PC-3 (cell line): ENCODE measurements at regions not wholly inside any gene's neighbourhood (a gene's known extent, or its start where the extent isn't known, plus 50 kb on each side); places are given as distances from the start of the nearest gene placed in this dataset.

ENCODE experiments used
- ATAC-seq: fragments of 200-7000 bp; cut with Tn5 transposase; 2 replicates; pipeline ENCODE4 v1.9.1; 2020; ENCODE audit warnings: mild to moderate bottlenecking, moderate library complexity
- BruUV-seq: library from RNA; stranded (reverse); fragments of 400-500 nt; replicated peaks from 2 replicates; lab custom pipeline; 2021; lab: Mats Ljungman, UMichigan
- CTCF ChIA-PET: fragments of 300-600 bp; sonication (Branson Sonifier 250); formaldehyde crosslinking; loops from one replicate; lab custom pipeline; 2022; ENCODE audit warnings: antibody characterized with exemption; lab: Charles Lee
- POLR2A ChIA-PET: fragments of 300-600 bp; sonication (Branson Sonifier 250); formaldehyde crosslinking; loops from one replicate; lab custom pipeline; 2022; ENCODE audit warnings: antibody characterized with exemption; ENCODE audit not compliant: unreplicated experiment; lab: Charles Lee
- DNase-seq: peaks from one replicate; pipeline ENCODE4 v3.0.0-alpha.2; 2015
- H2AFZ ChIP-seq: fragments of 300-600 bp; sonication (generic); 2 replicates; pipeline ENCODE4 v1.6.0; 2016; ENCODE audit warnings: antibody characterized with exemption, low read length
- H3F3A ChIP-seq: fragments of 300-600 bp; sonication (generic); one replicate; pipeline ENCODE4 v1.6.0; 2017; ENCODE audit warnings: antibody characterized with exemption, low read length, control low read depth, mild to moderate bottlenecking; ENCODE audit not compliant: unreplicated experiment
- H3K27ac ChIP-seq: fragments of 300-600 bp; sonication (generic); 2 replicates; pipeline ENCODE4 v1.5.1; 2016; ENCODE audit warnings: mild to moderate bottlenecking, low read length
- H3K27me3 ChIP-seq: fragments of 300-600 bp; sonication (generic); 2 replicates; pipeline ENCODE4 v1.6.1; 2016; ENCODE audit warnings: low read length, mixed read lengths
- H3K36me3 ChIP-seq: fragments of 300-600 bp; sonication (generic); 2 replicates; pipeline ENCODE4 v1.6.1; 2016; ENCODE audit warnings: low read depth, mixed run types, low read length, mixed read lengths
- H3K4me1 ChIP-seq: fragments of 300-600 bp; sonication (generic); 2 replicates; pipeline ENCODE4 v1.5.1; 2016; ENCODE audit warnings: low read length; ENCODE audit not compliant: insufficient read depth
- H3K4me2 ChIP-seq: fragments of 300-600 bp; sonication (generic); 2 replicates; pipeline ENCODE4 v1.6.0; 2016; ENCODE audit warnings: low read length
- H3K4me3 ChIP-seq: fragments of 300-600 bp; sonication (generic); 2 replicates; pipeline ENCODE4 v1.5.1; 2016; ENCODE audit warnings: mild to moderate bottlenecking, low read length, mixed read lengths
- H3K79me2 ChIP-seq: fragments of 300-600 bp; sonication (generic); 2 replicates; pipeline ENCODE4 v1.6.1; 2017; ENCODE audit warnings: low read length, mixed read lengths
- H3K9ac ChIP-seq: fragments of 300-600 bp; sonication (generic); 2 replicates; pipeline ENCODE4 v1.6.0; 2016; ENCODE audit warnings: mild to moderate bottlenecking, low read length
- H3K9me2 ChIP-seq: fragments of 300-600 bp; sonication (generic); replicated peaks from 2 replicates; pipeline ENCODE4 v1.6.1; 2016; ENCODE audit warnings: mixed run types, low read length, mixed read lengths
- H3K9me3 ChIP-seq: fragments of 300-600 bp; sonication (generic); 2 replicates; pipeline ENCODE4 v1.6.1; 2016; ENCODE audit warnings: low read length, mixed read lengths
- H4K20me1 ChIP-seq: fragments of 300-600 bp; sonication (generic); 2 replicates; pipeline ENCODE4 v1.6.1; 2016; ENCODE audit warnings: low read length, mixed read lengths
- CTCF ChIP-seq: fragments of 300-600 bp; sonication (generic); conservative IDR thresholded peaks from 2 replicates; pipeline ENCODE4 v1.5.1; 2017; ENCODE audit warnings: antibody characterized with exemption, low read depth, mild to moderate bottlenecking, low read length
- EZH2 ChIP-seq: fragments of 300-600 bp; sonication (generic); IDR thresholded peaks from one replicate; pipeline ENCODE4 v1.6.1; 2017; ENCODE audit warnings: antibody characterized with exemption, mild to moderate bottlenecking, low read length; ENCODE audit not compliant: unreplicated experiment
- EZH2phosphoT487 ChIP-seq: fragments of 300-600 bp; sonication (generic); IDR thresholded peaks from 2 replicates; pipeline ENCODE4 v1.6.1; 2018; ENCODE audit warnings: mild to moderate bottlenecking, antibody characterized with exemption, low read length, borderline replicate concordance
- intact Hi-C: fragments of 100-400 bp; cut with micrococcal nuclease; formaldehyde crosslinking; loops from 2 replicates; pipeline ENCODE4 v1.9.0; 2023

DNA sequence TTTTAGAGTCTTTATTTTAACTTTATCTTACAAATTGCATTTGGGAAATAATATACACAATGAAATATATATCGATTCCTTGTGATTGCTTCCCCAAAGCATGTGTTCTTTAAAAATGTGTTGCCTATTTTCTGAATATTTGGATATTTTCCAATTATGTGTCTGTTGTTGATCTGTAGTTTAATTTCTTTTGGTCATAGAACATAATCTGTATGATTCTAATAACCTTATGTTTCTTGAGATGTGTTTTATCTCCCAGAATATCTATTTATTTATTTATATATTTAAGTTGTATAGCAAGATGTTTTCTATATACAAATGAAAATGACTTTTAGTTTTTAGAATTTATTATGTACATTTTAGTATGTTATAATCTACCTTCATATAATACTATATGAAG, 710.8 kb upstream of the PCDH20 start:
- DNase-seq (no peak), ATAC-seq (no peak)
- Histone ChIP-seq H3K9me3 (no peaks in the 10 kb centered on the region), H3K36me3 (no peaks in the 10 kb centered on the region), H3F3A (no peaks in the 10 kb centered on the region), H3K9ac (no peak overlapping the region), H3K27me3 (no peaks in the 10 kb centered on the region), H4K20me1 (no peaks in the 10 kb centered on the region), H3K4me1 (no peaks in the 10 kb centered on the region), H3K9me2 (no peaks in the 10 kb centered on the region), H3K27ac (no peak overlapping the region), H3K4me2 (no peak overlapping the region), H3K79me2 (no peaks in the 10 kb centered on the region), H2AFZ (no peak overlapping the region), H3K4me3 (no peak overlapping the region)
- intact Hi-C loops = no loop called here
- ChIA-PET CTCF (no interaction called here), POLR2A (no interaction called here)
- BruUV-seq = no TSS peak
- no peak for TF ChIP-seq EZH2
- TF ChIP-seq CTCF = no peak
- no peak for TF ChIP-seq EZH2phosphoT487

DNA sequence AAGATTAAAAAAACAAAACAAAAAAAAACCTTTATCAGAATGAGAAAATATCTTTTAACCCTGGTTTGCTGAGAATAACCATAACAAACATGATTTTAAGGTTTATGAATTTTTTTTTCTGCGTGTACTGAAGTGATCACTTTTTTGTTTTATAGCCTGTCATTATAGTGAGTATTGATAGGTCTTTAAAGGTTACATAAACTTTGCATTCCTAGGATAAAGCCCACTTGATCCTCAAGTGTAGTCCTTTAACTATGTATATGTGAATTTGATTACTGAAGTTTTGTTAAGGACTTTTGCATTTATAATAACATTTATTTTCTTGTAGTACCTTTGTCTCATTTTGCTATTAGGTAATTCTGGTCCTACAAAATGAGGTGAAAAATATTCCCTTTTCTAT, 709.8 kb upstream of the PCDH20 start:
- no peaks in the 10 kb centered on the region for H3F3A ChIP-seq
- TF ChIP-seq EZH2phosphoT487 (no peak), EZH2 (no peak), CTCF (no peak)
- POLR2A ChIA-PET = no interaction called here
- DNase-seq (no peak), ATAC-seq (no peak)
- no peaks in the 10 kb centered on the region for H3K27me3 ChIP-seq
- no peaks in the 10 kb centered on the region for H3K4me1 ChIP-seq
- H3K27ac ChIP-seq = no peak overlapping the region
- H3K9me3 ChIP-seq = no peaks in the 10 kb centered on the region
- no peaks in the 10 kb centered on the region for H3K79me2 ChIP-seq
- intact Hi-C loops = no loop called here
- H3K4me3 ChIP-seq = no peak overlapping the region
- no peaks in the 10 kb centered on the region for H3K36me3 ChIP-seq
- H2AFZ ChIP-seq = no peak overlapping the region
- H3K4me2 ChIP-seq = no peak overlapping the region
- no peaks in the 10 kb centered on the region for H4K20me1 ChIP-seq
- no peaks in the 10 kb centered on the region for H3K9me2 ChIP-seq
- CTCF ChIA-PET = no interaction called here
- no TSS peak for BruUV-seq
- H3K9ac ChIP-seq = no peak overlapping the region

GRCh38 chr13:62123409-62123808, 707.8 kb upstream of the PCDH20 start:
- H3K79me2 ChIP-seq = no peaks in the 10 kb centered on the region
- no peaks in the 10 kb centered on the region for H4K20me1 ChIP-seq
- DNase-seq (no peak), ATAC-seq (no peak)
- CTCF ChIA-PET = no interaction called here
- H3K9ac ChIP-seq = no peak overlapping the region
- H3F3A ChIP-seq = no peaks in the 10 kb centered on the region
- POLR2A ChIA-PET = no interaction called here
- H3K4me1 ChIP-seq = no peaks in the 10 kb centered on the region
- H3K27me3 ChIP-seq = no peaks in the 10 kb centered on the region
- TF ChIP-seq EZH2 = no peak
- TF ChIP-seq CTCF = no peak
- TF ChIP-seq EZH2phosphoT487 = no peak
- H3K4me2 ChIP-seq = no peak overlapping the region
- intact Hi-C loops = no loop called here
- H2AFZ ChIP-seq = no peak overlapping the region
- H3K27ac ChIP-seq = no peak overlapping the region
- no peaks in the 10 kb centered on the region for H3K9me2 ChIP-seq
- H3K4me3 ChIP-seq = no peak overlapping the region
- no peaks in the 10 kb centered on the region for H3K36me3 ChIP-seq
- no TSS peak for BruUV-seq
- H3K9me3 ChIP-seq = no peaks in the 10 kb centered on the region
